WI38 (cell line): ENCODE measurements at regions not wholly inside any gene's neighbourhood (a gene's known extent, or its start where the extent isn't known, plus 50 kb on each side); places are given as distances from the start of the nearest gene placed in this dataset.

Source experiments
- H3K4me3 ChIP-seq: 2 replicates; pipeline ENCODE4 v1.5.1; 2011; ENCODE audit warnings: low read depth, mild to moderate bottlenecking, control low read depth, low read length
- CTCF ChIP-seq: IDR thresholded peaks from 2 replicates; pipeline ENCODE4 v1.5.1; 2012; ENCODE audit warnings: low read depth, mild to moderate bottlenecking, control low read depth, low read length

- no peak for TF ChIP-seq CTCF
- no peak overlapping the region for H3K4me3 ChIP-seq
Measured at GRCh38 chr14:97788364-97788763, 991.2 kb downstream of the VRK1 start.

GRCh38 chr14:97788846-97789526 lies 991.8 kb downstream of the VRK1 start:
- no peak for TF ChIP-seq CTCF
- H3K4me3 ChIP-seq: no peak overlapping the region

GRCh38 chr14:97791072-97791471 lies 993.9 kb downstream of the VRK1 start:
- TF ChIP-seq CTCF: no peak

GRCh38 chr14:97791906-97792305 lies 994.7 kb downstream of the VRK1 start:
- H3K4me3 ChIP-seq: no peak overlapping the region
- TF ChIP-seq CTCF: no peak

More at GRCh38 chr14:97791072-97791471, 993.9 kb downstream of the VRK1 start:
- H3K4me3 ChIP-seq: no peak overlapping the region

- no peak overlapping the region for H3K4me3 ChIP-seq
- no peak for TF ChIP-seq CTCF
Measured at GRCh38 chr14:97796511-97796910, 999.3 kb downstream of the VRK1 start.

GRCh38 chr14:97798176-97798575 lies 1001.0 kb downstream of the VRK1 start:
- no peak for TF ChIP-seq CTCF
- no peak overlapping the region for H3K4me3 ChIP-seq

GRCh38 chr14:97802430-97803373 lies 1005.5 kb downstream of the VRK1 start:
- TF ChIP-seq CTCF: no peak
- no peak overlapping the region for H3K4me3 ChIP-seq
